GM19238 (cell line): ENCODE measurements at regions not wholly inside any gene's neighbourhood (a gene's known extent, or its start where the extent isn't known, plus 50 kb on each side); places are given as distances from the start of the nearest gene placed in this dataset.

Experiments
- DNase-seq: peaks from one replicate; pipeline ENCODE4 v3.0.0; 2011; ENCODE audit warnings: low spot score; ENCODE audit not compliant: insufficient read length

GRCh38 chr3:59418836-59419235 lies 369.0 kb upstream of the CFAP20DC start:
- no peak for DNase-seq

- DNase-seq = no peak
These were observed 362.7 kb upstream of the CFAP20DC start for GRCh38 chr3:59412516-59412915.

- DNase-seq = no peak
These were observed 361.9 kb upstream of the CFAP20DC start for GRCh38 chr3:59411694-59412093.

GRCh38 chr3:59411186-59411585 lies 361.4 kb upstream of the CFAP20DC start:
- no peak for DNase-seq

- DNase-seq = no peak
These were observed 358.3 kb upstream of the CFAP20DC start for GRCh38 chr3:59408047-59408624.

GRCh38 chr3:59407425-59407824 lies 357.6 kb upstream of the CFAP20DC start:
- DNase-seq = no peak

GRCh38 chr3:59406943-59407342 lies 357.1 kb upstream of the CFAP20DC start:
- no peak for DNase-seq

GRCh38 chr3:59404851-59405250 lies 355.0 kb upstream of the CFAP20DC start:
- no peak for DNase-seq

GRCh38 chr3:59404064-59404463 lies 354.2 kb upstream of the CFAP20DC start:
- no peak for DNase-seq

- no peak for DNase-seq
These were observed 352.1 kb upstream of the CFAP20DC start for GRCh38 chr3:59401924-59402323.

- DNase-seq = no peak
These were observed 342.3 kb upstream of the CFAP20DC start for GRCh38 chr3:59392116-59392515.

- no peak for DNase-seq
These were observed 341.3 kb upstream of the CFAP20DC start for GRCh38 chr3:59391131-59391530.

- no peak for DNase-seq
These were observed 338.9 kb upstream of the CFAP20DC start for GRCh38 chr3:59388555-59389270.

GRCh38 chr3:59386165-59386564 lies 336.3 kb upstream of the CFAP20DC start:
- DNase-seq = peak; percentile 34

- DNase-seq = no peak
These were observed 335.7 kb upstream of the CFAP20DC start for GRCh38 chr3:59385547-59385946.

- no peak for DNase-seq
These were observed 331.5 kb upstream of the CFAP20DC start for GRCh38 chr3:59381282-59381681.

GRCh38 chr3:59380146-59380545 lies 330.3 kb upstream of the CFAP20DC start:
- no peak for DNase-seq

- peak; percentile 56 for DNase-seq
These were observed 325.0 kb upstream of the CFAP20DC start for GRCh38 chr3:59374818-59375211.

- DNase-seq = no peak
These were observed 324.4 kb upstream of the CFAP20DC start for GRCh38 chr3:59374091-59374817.

GRCh38 chr3:59372346-59372745 lies 322.5 kb upstream of the CFAP20DC start:
- no peak for DNase-seq

GRCh38 chr3:59368900-59369675 lies 319.3 kb upstream of the CFAP20DC start:
- no peak for DNase-seq

- no peak for DNase-seq
These were observed 317.3 kb upstream of the CFAP20DC start for GRCh38 chr3:59367150-59367549.
